Effector memory CD8-positive, alpha-beta T cell (primary cell): ENCODE measurements at regions not wholly inside any gene's neighbourhood (a gene's known extent, or its start where the extent isn't known, plus 50 kb on each side); places are given as distances from the start of the nearest gene placed in this dataset.

ENCODE experiments used
- ATAC-seq: fragments of 150-1000 bp; cut with Tn5 transposase; replicated peaks from 2 replicates; pipeline ENCODE4 v1.10.0; 2021; ENCODE audit warnings: mild to moderate bottlenecking, moderate library complexity
- DNase-seq, 3 experiments: peaks; one replicate each; pipeline ENCODE4 v3.0.0; 2021
- H3K27ac Mint-ChIP-seq, 2 donors: one replicate each; pipeline ENCODE4 v1.8.0; 2022; ENCODE audit warnings: mild to moderate bottlenecking in 2 of 2, mixed read lengths in 2 of 2, moderate library complexity in 2 of 2
- H3K27me3 Mint-ChIP-seq, 2 donors: one replicate each; pipeline ENCODE4 v1.8.0; 2022; ENCODE audit warnings: mixed read lengths in 2 of 2
- H3K36me3 Mint-ChIP-seq: one replicate; pipeline ENCODE4 v1.8.0; 2022; ENCODE audit warnings: mild to moderate bottlenecking, moderate library complexity, mixed read lengths; ENCODE audit not compliant: insufficient read depth
- H3K4me1 Mint-ChIP-seq, 2 donors: one replicate each; pipeline ENCODE4 v1.8.0; 2022; ENCODE audit warnings: low read depth in 2 of 2, mixed read lengths in 2 of 2
- H3K4me3 Mint-ChIP-seq, 2 donors: one replicate each; pipeline ENCODE4 v1.8.0; 2022; ENCODE audit warnings: mild to moderate bottlenecking in 2 of 2, mixed read lengths in 2 of 2, moderate library complexity in 2 of 2
- H3K9me3 Mint-ChIP-seq, 2 donors: one replicate each; pipeline ENCODE4 v1.8.0; 2022; ENCODE audit warnings: mixed read lengths in 2 of 2

DNA sequence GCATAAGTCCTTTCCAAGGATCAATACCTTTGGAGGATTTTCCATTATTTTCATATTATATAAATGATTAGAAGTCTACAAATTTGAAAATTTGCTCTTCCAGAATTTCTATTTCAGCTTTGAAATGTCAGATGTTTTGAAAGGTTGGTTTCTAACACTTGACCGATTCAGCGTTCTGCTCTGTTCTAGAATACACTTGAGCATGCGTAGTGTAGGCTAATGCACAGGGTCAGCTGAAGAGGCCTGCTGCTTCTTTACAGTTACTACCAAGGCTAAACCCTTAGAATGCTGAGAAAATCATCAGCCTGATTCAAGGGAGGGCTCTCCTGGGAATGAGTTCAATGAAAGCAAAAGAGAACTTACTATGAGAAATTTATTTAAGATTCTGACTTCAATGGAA lies 177.6 kb downstream of the RNF144B start:
- Mint-ChIP-seq H3K27me3 (peaks cover 14 to 25% of the 10 kb centered on the region in 2 donors), H3K4me1 (no peaks in the 10 kb centered on the region), H3K36me3 (no peaks in the 10 kb centered on the region), H3K9me3 (no peaks in the 10 kb centered on the region), H3K27ac (no peak overlapping the region), H3K4me3 (no peak overlapping the region)
- ATAC-seq = no peak
- no peak for DNase-seq

DNA sequence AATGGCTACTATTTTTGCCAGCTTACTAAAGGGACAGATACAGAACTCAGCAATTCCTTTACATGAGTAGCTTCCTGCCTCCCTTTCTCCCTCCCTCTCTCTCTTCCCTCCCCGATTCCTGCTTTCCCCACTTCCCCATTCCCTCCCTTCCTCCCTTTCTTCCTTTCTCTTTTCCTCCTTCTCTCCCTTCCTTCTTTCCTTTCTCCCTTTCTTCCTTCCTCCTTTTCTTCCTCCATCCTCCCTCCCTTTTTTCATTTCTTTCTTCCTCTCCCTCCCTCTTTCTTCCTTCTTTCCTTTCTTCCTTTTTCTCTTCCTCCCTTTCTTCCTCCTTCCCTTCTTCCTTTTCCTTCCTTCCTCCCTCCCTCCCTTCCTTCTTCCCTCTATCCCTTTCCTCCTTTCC lies 178.1 kb downstream of the RNF144B start:
- no peak for ATAC-seq
- no peak for DNase-seq
- Mint-ChIP-seq H3K4me3 (no peak overlapping the region), H3K36me3 (no peaks in the 10 kb centered on the region), H3K9me3 (no peaks in the 10 kb centered on the region), H3K4me1 (no peaks in the 10 kb centered on the region), H3K27ac (no peak overlapping the region), H3K27me3 (peaks cover 14 to 25% of the 10 kb centered on the region in 2 donors)

DNA sequence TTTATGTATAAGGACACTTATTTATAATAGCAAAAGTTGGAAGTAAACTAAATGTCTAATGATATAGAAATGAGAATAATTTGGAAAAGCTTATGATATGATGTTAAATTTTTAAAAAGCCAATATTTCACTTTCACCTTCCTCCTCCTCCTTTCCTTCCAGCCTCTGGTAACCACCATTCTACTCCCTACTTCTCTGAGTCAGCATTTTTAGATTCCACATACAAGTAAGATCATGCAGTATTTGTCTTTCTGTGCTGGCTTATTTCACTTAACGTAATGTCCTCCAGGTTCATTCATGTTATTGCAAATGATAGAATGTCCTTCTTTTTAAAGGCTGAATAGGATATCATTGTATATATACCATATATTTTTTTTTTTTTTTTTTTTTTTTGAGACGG lies 180.2 kb downstream of the RNF144B start:
- no peak overlapping the region for H3K27ac Mint-ChIP-seq
- no peak overlapping the region for H3K4me3 Mint-ChIP-seq
- no peaks in the 10 kb centered on the region for H3K36me3 Mint-ChIP-seq
- peaks cover 16 to 18% of the 10 kb centered on the region in 2 donors for H3K27me3 Mint-ChIP-seq
- ATAC-seq (no peak), DNase-seq (no peak)
- H3K9me3 Mint-ChIP-seq = no peaks in the 10 kb centered on the region
- no peaks in the 10 kb centered on the region for H3K4me1 Mint-ChIP-seq

DNA sequence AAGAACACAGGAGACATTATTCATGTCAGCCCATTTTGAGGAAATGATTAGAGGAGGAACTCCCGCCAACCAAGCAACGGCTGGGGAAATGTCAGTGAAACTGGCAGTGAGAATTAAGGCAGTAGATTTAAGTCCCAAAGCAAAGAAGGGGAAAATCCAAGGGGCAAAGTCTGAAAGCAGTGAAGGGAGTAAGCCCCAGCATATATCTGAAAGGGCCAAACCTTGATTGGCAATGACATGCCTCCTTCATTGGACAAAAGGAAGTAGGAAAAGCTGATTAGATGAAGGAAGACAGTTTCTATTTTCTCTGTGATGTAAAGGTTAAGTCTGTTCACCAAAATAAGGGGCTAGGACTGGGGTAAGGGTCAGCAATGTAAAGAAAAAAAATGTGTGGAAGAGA lies 190.3 kb downstream of the RNF144B start:
- ATAC-seq (no peak), DNase-seq (no peak)
- Mint-ChIP-seq H3K4me1 (no peaks in the 10 kb centered on the region), H3K27ac (no peak overlapping the region), H3K36me3 (no peaks in the 10 kb centered on the region), H3K4me3 (no peak overlapping the region), H3K9me3 (peaks cover 2 to 5% of the 10 kb centered on the region in 2 donors), H3K27me3 (peaks cover 10 to 14% of the 10 kb centered on the region in 2 donors)

DNA sequence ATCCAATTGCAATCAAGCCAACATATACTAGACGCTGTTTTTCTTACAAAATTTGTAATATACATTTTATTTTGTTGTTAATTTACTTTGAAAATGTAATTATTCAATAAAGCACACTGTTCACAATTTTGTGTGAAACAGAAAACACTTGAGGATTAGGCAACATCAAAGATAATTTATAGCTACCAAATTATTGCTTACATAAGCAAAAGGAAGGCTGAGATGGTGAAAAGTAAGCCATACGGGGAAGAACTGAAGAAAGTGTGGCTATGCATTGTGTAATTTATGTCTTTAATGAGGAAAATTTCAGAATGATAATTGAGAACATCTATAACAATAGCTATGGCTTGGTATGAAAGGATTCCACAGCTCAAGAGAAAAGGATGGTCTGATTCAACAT lies 192.0 kb downstream of the RNF144B start:
- Mint-ChIP-seq H3K4me3 (no peak overlapping the region), H3K4me1 (no peaks in the 10 kb centered on the region), H3K36me3 (no peaks in the 10 kb centered on the region), H3K9me3 (peaks cover 2 to 5% of the 10 kb centered on the region in 2 donors), H3K27ac (no peak overlapping the region), H3K27me3 (peaks cover 17 to 18% of the 10 kb centered on the region in 2 donors)
- ATAC-seq (no peak), DNase-seq (no peak)

DNA sequence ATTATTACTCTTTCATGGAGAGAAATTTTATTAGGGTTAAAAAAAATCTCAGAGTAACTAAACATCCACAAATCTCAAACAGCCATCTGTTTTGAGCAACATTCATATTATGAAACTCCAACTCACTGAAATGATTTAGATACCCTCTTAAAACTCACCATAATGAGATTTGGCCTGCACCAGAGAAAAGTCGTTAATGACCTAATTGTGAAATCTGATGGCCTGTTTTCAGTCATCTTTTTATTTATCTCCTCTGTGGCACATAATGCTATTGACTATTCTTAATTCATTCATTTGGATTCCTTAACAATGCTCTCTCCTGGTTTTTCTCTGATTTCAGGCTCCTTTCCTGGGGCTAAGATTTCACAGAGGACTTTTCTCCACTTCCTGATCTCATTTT lies 192.7 kb downstream of the RNF144B start:
- no peak for ATAC-seq
- Mint-ChIP-seq H3K27me3 (peaks cover 15 to 18% of the 10 kb centered on the region in 2 donors), H3K4me3 (no peak overlapping the region), H3K4me1 (no peaks in the 10 kb centered on the region), H3K9me3 (peaks cover 2 to 5% of the 10 kb centered on the region in 2 donors), H3K27ac (no peak overlapping the region), H3K36me3 (no peaks in the 10 kb centered on the region)
- no peak for DNase-seq

DNA sequence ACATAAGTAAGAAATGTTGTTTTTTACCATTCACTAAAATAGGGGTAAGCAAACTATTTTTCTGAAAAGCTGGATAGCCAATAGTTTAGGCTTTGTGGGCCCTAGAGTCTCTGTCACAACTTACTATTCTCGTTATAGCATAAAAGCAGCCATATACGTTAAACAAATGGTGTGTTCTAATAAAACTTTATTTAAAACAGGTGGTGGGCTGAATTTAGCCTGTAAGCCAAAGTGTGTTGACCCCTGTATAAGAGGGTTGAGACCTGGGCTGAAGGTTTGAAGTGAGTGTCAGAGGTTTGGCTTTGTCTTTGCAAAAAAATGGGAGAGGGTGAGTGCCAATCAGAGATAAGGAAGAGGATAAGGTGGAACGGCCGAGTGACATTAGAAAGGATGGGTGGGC lies 197.2 kb downstream of the RNF144B start:
- Mint-ChIP-seq H3K4me3 (no peak overlapping the region), H3K27ac (no peak overlapping the region), H3K4me1 (no peaks in the 10 kb centered on the region), H3K27me3 (peaks cover 5 to 10% of the 10 kb centered on the region in 2 donors), H3K9me3 (no peaks in the 10 kb centered on the region), H3K36me3 (no peaks in the 10 kb centered on the region)
- ATAC-seq (no peak), DNase-seq (no peak)

DNA sequence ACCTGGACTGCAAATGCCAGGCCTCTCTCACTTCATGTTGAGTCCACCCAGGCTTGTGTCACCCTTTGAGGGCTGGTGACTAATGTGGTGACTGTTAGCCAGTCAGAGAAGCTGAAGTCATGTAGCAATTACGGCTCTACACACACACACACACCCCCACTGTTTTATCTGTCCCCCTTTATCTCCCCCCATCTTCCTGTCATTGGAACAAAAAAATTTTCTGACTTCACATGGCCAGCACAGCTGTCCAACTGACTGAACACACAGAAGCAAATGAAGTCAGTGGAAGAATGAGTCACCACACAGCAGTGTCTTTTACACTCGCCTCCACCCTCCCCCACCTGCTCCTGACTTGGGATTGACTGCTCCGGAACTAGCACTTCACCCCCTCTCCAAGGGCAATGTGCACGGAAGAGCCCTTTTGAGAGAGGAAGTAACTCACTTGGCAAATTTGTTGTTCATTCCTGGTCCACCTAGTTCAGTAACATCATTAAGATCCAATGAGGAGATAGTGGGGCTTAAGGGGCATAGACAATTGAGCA lies 198.0 kb downstream of the RNF144B start:
- H3K4me3 Mint-ChIP-seq = no peak overlapping the region
- no peaks in the 10 kb centered on the region for H3K9me3 Mint-ChIP-seq
- no peak for ATAC-seq
- H3K36me3 Mint-ChIP-seq = no peaks in the 10 kb centered on the region
- peaks cover 5 to 16% of the 10 kb centered on the region in 2 donors for H3K27me3 Mint-ChIP-seq
- DNase-seq = no peak
- no peaks in the 10 kb centered on the region for H3K4me1 Mint-ChIP-seq
- no peak overlapping the region for H3K27ac Mint-ChIP-seq

DNA sequence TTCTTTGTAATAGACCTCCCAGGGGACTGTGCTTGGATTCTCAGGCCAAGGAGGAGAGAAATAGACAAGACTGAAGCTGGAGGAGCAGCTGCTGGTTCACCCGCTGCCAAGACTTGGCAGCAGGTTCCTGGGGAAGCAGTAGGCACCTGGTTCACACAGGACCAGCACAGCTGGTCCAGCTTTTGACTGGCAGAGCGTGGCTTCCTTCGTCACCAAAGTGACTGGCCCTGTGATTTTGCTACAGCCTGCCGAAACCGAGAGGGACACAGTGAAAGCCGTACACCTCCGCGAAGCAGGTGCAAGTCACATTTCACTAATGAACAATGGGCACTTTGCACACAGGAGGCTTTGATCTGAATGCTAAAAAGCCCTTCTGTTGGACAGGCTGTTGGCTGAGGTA lies 199.0 kb downstream of the RNF144B start:
- no peaks in the 10 kb centered on the region for H3K36me3 Mint-ChIP-seq
- H3K27ac Mint-ChIP-seq = no peak overlapping the region
- ATAC-seq (no peak), DNase-seq (no peak)
- H3K4me1 Mint-ChIP-seq = no peaks in the 10 kb centered on the region
- H3K9me3 Mint-ChIP-seq = no peaks in the 10 kb centered on the region
- peaks cover 5 to 21% of the 10 kb centered on the region in 2 donors for H3K27me3 Mint-ChIP-seq
- H3K4me3 Mint-ChIP-seq = no peak overlapping the region

DNA sequence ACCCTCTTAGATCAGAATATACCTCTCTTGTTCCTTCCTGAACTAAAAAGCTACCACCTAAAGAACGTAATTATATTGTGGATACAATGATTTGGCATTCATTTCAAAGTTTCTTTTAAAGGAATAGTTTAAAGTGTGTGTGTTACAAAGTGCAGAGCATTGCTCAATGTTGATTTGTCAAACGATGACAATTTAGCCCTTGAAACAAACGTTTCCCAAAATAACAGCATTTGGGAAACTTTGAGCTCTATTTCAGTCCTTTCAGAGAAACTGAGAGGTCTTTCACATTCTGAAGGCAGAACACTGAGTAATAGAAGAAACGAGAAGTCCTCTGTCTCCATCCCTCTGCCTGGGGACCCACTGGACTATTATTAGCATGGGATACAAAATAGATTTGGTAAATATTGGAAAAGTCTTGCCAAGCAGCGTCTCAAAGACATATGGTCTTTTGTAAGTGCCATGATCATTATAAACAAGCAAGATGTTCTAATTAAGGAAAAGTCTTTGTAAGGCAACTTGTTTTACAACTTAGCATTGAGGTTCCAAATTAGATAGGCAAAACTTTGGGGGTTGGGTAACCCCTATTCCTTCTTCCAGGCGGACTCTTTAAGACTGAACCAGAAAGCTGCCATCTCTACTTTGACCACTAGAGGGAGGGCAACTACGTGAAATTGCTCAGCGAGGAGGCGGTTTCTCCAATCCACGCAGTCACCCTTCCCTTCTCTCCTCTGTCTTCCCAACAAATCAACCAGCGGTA lies 208.8 kb downstream of the RNF144B start:
- H3K4me1 Mint-ChIP-seq = peaks cover 0 to 3% of the 10 kb centered on the region in 2 donors
- no peak overlapping the region for H3K27ac Mint-ChIP-seq
- H3K27me3 Mint-ChIP-seq = peaks cover 15 to 17% of the 10 kb centered on the region in 2 donors
- no peaks in the 10 kb centered on the region for H3K36me3 Mint-ChIP-seq
- DNase-seq (peak in 2 of 3 experiments; percentile 17 to 40), ATAC-seq (peak; percentile 51)
- H3K4me3 Mint-ChIP-seq = no peak overlapping the region
- no peaks in the 10 kb centered on the region for H3K9me3 Mint-ChIP-seq

DNA sequence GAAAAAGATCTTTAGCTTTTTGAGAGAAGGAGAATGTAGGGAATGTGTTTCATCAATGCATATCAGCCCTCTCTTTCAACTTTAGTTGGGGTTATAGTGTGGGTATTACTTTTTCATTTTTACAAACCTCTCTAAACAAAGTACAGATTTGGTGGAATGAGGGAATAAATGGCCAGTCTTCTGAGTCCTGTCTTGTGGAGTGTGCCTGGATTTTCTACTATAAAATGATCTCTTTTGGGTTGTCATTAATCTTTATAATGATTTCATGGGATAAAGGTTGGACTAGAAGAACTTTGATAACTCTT lies 209.3 kb downstream of the RNF144B start:
- H3K27ac Mint-ChIP-seq = no peak overlapping the region
- no peaks in the 10 kb centered on the region for H3K9me3 Mint-ChIP-seq
- DNase-seq (no peak), ATAC-seq (no peak)
- no peak overlapping the region for H3K4me3 Mint-ChIP-seq
- H3K27me3 Mint-ChIP-seq = peaks cover 20 to 22% of the 10 kb centered on the region in 2 donors
- peaks cover 0 to 3% of the 10 kb centered on the region in 2 donors for H3K4me1 Mint-ChIP-seq
- no peaks in the 10 kb centered on the region for H3K36me3 Mint-ChIP-seq

DNA sequence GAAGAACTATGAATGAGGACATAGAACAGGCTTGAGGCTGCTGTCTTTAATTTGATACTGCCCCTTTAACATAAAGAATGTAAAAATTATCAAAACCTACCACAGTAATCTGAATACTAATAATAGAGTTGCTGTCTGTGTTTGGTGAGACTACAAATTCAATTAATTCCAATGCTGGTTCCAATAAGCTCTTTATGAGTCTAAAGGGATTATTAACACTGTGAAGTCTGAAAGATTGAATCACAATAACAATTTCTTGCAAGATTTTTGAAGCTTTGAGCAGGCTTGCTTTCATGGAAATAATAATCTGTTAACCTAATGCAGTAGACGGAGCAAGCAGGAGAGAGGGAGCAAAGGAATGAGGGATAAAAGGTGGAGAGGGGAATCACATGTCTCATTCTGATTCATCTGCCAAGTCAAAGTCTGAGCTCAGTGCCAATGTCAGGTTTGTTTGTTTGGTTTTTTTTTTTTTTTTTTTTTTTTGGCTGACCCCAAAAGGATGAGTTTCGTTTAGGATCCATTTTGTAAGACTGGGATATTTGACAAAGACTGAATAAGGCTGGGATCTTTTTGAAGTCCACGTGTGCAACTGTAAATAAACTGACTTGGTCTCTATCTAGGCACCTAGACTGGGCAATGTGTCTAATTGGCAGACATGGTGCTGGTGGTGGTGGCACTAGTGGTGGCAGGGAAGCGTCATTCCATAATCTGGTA lies 211.6 kb downstream of the RNF144B start:
- Mint-ChIP-seq H3K4me3 (no peak overlapping the region), H3K9me3 (no peaks in the 10 kb centered on the region), H3K4me1 (peaks cover 0 to 3% of the 10 kb centered on the region in 2 donors), H3K36me3 (no peaks in the 10 kb centered on the region), H3K27me3 (peaks cover 24 to 25% of the 10 kb centered on the region in 2 donors), H3K27ac (no peak overlapping the region)
- ATAC-seq (no peak), DNase-seq (no peak)

DNA sequence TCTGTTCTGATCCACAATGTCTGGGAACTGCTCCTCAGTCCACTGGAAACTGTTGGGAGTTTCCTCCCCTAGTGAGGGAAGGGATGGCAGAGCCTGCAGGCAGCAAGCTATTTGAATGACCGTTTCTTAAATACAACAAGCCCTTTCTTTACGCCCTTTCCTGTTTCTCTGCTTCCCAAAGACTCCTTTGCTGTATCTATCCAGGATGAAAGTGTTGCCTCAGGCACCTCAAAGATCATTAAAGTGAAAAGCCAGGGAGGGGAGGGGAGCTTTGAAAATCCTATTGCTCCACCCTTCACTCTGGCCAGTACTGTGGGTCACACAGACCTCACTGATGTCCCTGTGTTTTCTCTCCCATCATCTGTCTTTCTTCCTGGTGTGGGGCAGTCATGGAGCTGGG lies 213.1 kb downstream of the RNF144B start:
- Mint-ChIP-seq H3K27me3 (peaks cover 24 to 25% of the 10 kb centered on the region in 2 donors), H3K4me3 (no peak overlapping the region), H3K4me1 (peaks cover 0 to 3% of the 10 kb centered on the region in 2 donors), H3K9me3 (no peaks in the 10 kb centered on the region), H3K27ac (no peak overlapping the region), H3K36me3 (no peaks in the 10 kb centered on the region)
- DNase-seq (no peak), ATAC-seq (no peak)

DNA sequence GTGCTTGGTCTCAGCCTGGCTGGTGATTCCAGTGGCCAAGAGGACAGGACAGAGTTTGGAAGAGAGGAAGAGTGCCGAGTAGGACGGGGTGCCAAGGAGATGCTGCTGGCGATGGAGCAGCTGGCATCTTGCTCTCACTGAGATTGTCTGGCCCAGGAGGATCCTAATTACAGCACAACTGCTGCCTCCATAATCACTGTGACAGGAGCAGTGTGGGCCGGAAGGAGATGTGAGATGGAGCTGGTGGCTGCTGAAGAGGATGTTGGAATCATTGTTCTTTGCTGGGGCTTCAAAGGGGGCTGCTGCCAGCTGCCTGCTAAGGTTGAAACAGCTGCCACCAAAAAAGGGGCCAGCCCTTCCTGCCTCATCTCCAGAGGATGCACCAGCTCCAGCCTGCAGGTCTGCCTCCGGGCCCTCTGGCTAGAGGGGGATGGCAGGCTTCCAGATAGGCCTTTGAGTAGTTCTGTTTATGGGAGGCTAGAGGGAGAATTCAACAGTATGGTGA lies 214.4 kb downstream of the RNF144B start:
- no peak overlapping the region for H3K27ac Mint-ChIP-seq
- DNase-seq (no peak), ATAC-seq (no peak)
- no peak overlapping the region for H3K4me3 Mint-ChIP-seq
- H3K9me3 Mint-ChIP-seq = no peaks in the 10 kb centered on the region
- no peaks in the 10 kb centered on the region for H3K36me3 Mint-ChIP-seq
- peaks cover 24 to 25% of the 10 kb centered on the region in 2 donors for H3K27me3 Mint-ChIP-seq
- H3K4me1 Mint-ChIP-seq = peaks cover 0 to 3% of the 10 kb centered on the region in 2 donors
